Gastrocnemius medialis (tissue), 4 donors: ENCODE measurements at regions not wholly inside any gene's neighbourhood (a gene's known extent, or its start where the extent isn't known, plus 50 kb on each side); places are given as distances from the start of the nearest gene placed in this dataset.

Experiments used
- POLR2A ChIP-seq, 2 donors: fragments of 450-650 bp; IDR thresholded peaks; one replicate each; pipeline ENCODE4 v1.6.1; 2017; ENCODE audit warnings: antibody characterized with exemption in 2 of 2, mild to moderate bottlenecking in 2 of 2, moderate library complexity in 2 of 2
- TF ChIP-seq, protein P1 (sequence below), 5 experiments: fragments of 450-650 bp in 3 of 5; fragments of 200-600 bp in 2 of 5; sonication (generic) in 2 of 5; IDR thresholded peaks in 4 of 5; conservative IDR thresholded peaks in 1 of 5; 1 replicate in 4 of 5; 2 replicates in 1 of 5; pipeline ENCODE4 v1.5.1; 2016 to 2019; ENCODE audit warnings: antibody characterized with exemption in 5 of 5, mild to moderate bottlenecking in 3 of 5, moderate library complexity in 3 of 5

DNA sequence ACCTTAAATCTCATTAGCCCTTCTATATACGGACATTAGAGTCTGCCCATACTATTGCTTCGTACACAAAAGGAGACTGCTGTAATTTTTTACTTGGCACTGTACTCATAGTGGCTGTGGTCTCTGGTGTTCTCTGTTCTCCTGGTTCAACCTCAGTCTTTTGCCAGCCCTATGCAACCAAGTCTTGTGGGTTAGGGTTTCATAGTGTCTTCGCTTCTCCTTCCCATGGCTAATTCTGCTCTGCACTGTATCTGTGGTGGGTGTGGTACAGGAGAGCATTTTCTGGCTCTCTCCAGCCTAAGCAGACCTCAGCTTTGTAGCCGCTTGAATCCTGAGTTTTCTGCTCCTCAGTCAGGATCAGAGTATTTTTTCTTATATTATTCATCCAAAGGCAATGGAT is 981.2 kb downstream of the SQOR start:
- TF ChIP-seq POLR2A (IDR thresholded peaks at IDR 0.05), result no peak
- TF ChIP-seq, protein P1, sequence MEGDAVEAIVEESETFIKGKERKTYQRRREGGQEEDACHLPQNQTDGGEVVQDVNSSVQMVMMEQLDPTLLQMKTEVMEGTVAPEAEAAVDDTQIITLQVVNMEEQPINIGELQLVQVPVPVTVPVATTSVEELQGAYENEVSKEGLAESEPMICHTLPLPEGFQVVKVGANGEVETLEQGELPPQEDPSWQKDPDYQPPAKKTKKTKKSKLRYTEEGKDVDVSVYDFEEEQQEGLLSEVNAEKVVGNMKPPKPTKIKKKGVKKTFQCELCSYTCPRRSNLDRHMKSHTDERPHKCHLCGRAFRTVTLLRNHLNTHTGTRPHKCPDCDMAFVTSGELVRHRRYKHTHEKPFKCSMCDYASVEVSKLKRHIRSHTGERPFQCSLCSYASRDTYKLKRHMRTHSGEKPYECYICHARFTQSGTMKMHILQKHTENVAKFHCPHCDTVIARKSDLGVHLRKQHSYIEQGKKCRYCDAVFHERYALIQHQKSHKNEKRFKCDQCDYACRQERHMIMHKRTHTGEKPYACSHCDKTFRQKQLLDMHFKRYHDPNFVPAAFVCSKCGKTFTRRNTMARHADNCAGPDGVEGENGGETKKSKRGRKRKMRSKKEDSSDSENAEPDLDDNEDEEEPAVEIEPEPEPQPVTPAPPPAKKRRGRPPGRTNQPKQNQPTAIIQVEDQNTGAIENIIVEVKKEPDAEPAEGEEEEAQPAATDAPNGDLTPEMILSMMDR (IDR thresholded peaks at IDR 0.05 in 4 of 5, conservative IDR thresholded peaks at IDR 0.05 in 1 of 5), result no peak
